AG09309 (cell line): ENCODE measurements at regions not wholly inside any gene's neighbourhood (a gene's known extent, or its start where the extent isn't known, plus 50 kb on each side); places are given as distances from the start of the nearest gene placed in this dataset.

Experiments
- DNase-seq: peaks from one replicate; pipeline ENCODE4 v3.0.0-alpha.2; 2010; ENCODE audit warnings: low read depth
- H3K4me3 ChIP-seq: 2 replicates; pipeline ENCODE4 v1.5.1; 2011; ENCODE audit warnings: mild to moderate bottlenecking, low read depth, low read length, moderate library complexity; ENCODE audit not compliant: control insufficient read depth
- TF ChIP-seq, protein P1 (sequence below): IDR thresholded peaks from 2 replicates; pipeline ENCODE4 v1.5.1; 2011; ENCODE audit warnings: mild to moderate bottlenecking, low read depth, low read length, inconsistent platforms; ENCODE audit not compliant: insufficient read depth, control insufficient read depth; ENCODE audit errors: missing control alignments

DNA sequence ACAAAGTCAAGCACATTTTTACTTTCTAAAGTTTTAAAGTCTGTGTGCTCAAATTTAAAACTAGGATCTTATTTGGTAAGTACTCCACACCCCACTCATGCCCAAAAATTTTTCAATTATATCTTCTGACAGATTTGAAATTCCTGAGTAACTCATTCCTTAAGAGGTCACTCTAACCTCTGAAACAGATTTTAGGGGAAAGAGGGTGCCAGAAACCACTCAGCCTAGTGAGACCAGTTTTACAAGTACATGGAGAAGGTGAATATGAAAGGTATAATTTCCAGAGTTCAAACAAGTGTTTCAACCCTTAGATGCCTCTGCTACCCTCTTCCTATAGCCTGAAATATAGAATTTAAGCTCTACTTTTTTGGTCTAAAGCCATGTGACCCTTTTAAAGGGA lies 79.2 kb downstream of the C7orf25 start:
- TF ChIP-seq, protein P1, sequence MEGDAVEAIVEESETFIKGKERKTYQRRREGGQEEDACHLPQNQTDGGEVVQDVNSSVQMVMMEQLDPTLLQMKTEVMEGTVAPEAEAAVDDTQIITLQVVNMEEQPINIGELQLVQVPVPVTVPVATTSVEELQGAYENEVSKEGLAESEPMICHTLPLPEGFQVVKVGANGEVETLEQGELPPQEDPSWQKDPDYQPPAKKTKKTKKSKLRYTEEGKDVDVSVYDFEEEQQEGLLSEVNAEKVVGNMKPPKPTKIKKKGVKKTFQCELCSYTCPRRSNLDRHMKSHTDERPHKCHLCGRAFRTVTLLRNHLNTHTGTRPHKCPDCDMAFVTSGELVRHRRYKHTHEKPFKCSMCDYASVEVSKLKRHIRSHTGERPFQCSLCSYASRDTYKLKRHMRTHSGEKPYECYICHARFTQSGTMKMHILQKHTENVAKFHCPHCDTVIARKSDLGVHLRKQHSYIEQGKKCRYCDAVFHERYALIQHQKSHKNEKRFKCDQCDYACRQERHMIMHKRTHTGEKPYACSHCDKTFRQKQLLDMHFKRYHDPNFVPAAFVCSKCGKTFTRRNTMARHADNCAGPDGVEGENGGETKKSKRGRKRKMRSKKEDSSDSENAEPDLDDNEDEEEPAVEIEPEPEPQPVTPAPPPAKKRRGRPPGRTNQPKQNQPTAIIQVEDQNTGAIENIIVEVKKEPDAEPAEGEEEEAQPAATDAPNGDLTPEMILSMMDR = no peak
- no peak for DNase-seq
- H3K4me3 ChIP-seq = no peak overlapping the region

DNA sequence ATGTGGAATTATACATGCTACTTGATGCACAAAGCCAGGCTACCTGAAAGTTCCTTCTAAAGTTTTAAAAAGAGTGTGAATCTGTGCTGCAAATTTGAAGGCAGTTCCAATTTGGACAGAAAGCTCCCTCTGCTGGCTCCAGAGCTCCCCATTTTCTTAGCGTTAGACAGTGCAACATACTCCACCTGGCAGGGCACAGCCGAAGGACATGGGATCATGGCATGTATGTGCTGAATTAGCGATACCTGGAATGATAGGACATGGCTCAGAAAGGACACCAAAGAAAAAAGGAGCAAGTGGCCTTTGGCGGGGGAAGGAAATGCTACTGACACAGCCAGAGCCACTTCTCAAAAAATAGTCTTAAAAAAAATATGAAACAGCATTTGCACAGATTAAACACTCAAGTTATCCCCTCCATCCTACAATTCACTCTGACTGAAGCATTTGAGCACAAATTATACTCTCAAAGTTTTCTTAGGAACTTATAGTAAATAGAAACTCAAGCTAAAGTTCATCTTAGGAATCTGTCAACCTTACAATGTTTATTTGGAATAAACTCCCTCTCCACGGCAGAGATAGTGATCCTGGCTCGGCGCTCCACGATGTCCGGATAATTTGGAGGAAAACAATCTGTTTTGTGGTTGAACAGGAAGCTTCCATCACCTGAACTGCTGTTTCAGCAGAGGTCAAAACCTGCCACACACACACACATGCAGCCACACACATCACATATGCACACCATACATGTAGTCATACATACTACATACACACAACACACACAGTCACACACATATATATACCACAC lies 80.0 kb downstream of the C7orf25 start:
- TF ChIP-seq, protein P1 = peak; percentile 76
- peak; percentile 5 for DNase-seq
- no peak overlapping the region for H3K4me3 ChIP-seq

DNA sequence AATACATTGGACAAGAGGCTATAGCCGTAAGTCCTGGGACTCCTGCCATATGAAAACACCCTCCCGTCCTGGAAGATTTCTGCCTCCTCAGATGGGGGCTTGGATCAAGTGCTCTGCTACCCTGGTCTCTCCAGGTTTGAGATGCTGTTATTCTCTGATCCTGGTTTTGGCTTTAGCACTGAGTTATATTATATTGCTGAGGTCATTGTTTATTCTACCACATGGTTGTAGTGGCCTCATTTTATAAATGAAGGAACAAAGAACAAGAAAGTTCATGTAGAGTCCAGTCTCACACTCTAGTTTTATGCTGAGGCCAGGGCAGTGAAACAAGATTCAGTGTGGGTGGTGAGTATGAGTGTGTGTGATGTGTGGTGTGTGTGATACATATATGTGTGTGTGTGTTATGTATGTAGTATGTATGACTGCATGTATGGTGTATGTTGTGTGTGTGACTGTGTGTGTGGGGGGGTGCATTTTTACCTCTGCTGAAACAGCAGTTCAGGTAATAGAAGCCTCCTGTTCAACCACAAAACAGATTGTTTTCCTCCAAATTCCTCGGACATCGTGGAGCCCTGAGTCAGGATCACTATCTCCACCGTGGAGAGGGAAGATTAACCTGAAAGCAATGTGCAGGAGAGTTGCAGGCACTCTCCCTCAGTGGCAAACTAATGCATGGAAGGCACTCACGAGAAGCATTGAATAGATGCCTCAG lies 80.7 kb downstream of the C7orf25 start:
- DNase-seq = no peak
- TF ChIP-seq, protein P1 = no peak
- no peak overlapping the region for H3K4me3 ChIP-seq

DNA sequence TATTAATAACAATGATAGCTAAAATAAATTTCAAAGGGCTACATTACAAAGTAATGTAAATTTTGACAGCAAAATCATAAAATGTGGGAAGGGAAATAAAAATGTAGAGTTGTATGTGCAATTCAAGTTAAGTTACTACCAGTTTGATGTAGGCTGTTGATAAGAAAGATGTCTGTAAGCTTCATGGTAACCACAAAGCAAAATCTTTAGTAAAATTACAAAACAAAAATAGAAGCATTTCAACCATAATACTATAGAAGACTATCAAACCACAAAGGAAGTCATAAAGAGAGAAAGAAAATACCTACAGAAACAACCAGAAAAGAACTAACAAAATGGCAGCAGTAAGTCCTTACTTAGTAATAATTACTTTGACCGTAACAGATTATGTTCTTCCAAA lies 99.1 kb downstream of the C7orf25 start:
- no peak for DNase-seq
- TF ChIP-seq, protein P1 = no peak
- no peak overlapping the region for H3K4me3 ChIP-seq

DNA sequence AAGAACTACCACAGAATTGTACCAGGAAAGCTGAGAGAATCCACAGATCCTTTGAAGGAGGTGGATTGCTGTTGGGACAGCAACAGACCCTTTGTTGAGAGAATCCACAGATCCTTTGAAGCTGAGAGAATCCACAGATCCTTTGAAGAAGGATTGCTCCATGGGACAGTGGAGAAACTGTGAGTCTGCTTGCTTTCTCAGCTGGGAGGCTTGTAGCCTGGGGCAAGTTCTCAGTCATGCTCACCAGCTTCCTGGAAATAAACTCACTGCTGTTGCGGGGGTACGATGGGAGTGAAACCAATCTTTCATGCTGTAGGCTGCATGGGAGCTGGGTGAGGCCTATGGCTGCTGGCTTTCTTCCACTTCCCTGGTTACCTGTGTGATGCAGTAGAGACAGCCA lies 106.3 kb downstream of the C7orf25 start:
- TF ChIP-seq, protein P1 = no peak
- DNase-seq = no peak
- no peak overlapping the region for H3K4me3 ChIP-seq

DNA sequence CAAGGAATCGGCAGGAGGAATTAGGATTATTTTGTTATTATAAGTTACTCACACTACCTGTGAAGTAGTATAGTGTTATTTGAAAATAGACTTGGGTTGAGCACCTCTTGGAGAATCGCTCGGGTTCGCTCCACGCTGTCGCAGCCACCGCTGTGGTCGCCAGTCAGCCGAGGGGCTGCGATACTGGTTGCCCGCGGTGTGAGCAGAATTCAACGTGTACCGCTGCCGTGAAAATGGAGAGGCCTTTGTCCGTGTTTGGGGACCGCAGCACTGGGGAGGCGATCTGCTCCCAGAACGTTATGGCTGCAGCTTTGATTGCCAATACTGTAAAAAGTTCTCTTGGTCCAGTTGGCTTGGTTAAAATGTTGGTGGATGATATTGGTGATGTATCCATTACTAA lies 117.2 kb downstream of the C7orf25 start:
- H3K4me3 ChIP-seq = no peak overlapping the region
- no peak for DNase-seq
- TF ChIP-seq, protein P1 = no peak
